ENCODE measurements at regions not wholly inside any gene's neighbourhood (a gene's known extent, or its start where the extent isn't known, plus 50 kb on each side); places are given as distances from the start of the nearest gene placed in this dataset.

- no peak for TF ChIP-seq POLR2AphosphoS5 (IDR thresholded peaks at IDR 0.05)
- TF ChIP-seq, protein P1, sequence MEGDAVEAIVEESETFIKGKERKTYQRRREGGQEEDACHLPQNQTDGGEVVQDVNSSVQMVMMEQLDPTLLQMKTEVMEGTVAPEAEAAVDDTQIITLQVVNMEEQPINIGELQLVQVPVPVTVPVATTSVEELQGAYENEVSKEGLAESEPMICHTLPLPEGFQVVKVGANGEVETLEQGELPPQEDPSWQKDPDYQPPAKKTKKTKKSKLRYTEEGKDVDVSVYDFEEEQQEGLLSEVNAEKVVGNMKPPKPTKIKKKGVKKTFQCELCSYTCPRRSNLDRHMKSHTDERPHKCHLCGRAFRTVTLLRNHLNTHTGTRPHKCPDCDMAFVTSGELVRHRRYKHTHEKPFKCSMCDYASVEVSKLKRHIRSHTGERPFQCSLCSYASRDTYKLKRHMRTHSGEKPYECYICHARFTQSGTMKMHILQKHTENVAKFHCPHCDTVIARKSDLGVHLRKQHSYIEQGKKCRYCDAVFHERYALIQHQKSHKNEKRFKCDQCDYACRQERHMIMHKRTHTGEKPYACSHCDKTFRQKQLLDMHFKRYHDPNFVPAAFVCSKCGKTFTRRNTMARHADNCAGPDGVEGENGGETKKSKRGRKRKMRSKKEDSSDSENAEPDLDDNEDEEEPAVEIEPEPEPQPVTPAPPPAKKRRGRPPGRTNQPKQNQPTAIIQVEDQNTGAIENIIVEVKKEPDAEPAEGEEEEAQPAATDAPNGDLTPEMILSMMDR (IDR thresholded peaks at IDR 0.05; ENCODE audit: poor library complexity, severe bottlenecking), result no peak
- TF ChIP-seq, protein P2, sequence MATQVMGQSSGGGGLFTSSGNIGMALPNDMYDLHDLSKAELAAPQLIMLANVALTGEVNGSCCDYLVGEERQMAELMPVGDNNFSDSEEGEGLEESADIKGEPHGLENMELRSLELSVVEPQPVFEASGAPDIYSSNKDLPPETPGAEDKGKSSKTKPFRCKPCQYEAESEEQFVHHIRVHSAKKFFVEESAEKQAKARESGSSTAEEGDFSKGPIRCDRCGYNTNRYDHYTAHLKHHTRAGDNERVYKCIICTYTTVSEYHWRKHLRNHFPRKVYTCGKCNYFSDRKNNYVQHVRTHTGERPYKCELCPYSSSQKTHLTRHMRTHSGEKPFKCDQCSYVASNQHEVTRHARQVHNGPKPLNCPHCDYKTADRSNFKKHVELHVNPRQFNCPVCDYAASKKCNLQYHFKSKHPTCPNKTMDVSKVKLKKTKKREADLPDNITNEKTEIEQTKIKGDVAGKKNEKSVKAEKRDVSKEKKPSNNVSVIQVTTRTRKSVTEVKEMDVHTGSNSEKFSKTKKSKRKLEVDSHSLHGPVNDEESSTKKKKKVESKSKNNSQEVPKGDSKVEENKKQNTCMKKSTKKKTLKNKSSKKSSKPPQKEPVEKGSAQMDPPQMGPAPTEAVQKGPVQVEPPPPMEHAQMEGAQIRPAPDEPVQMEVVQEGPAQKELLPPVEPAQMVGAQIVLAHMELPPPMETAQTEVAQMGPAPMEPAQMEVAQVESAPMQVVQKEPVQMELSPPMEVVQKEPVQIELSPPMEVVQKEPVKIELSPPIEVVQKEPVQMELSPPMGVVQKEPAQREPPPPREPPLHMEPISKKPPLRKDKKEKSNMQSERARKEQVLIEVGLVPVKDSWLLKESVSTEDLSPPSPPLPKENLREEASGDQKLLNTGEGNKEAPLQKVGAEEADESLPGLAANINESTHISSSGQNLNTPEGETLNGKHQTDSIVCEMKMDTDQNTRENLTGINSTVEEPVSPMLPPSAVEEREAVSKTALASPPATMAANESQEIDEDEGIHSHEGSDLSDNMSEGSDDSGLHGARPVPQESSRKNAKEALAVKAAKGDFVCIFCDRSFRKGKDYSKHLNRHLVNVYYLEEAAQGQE (IDR thresholded peaks at IDR 0.05; ENCODE audit: borderline replicate concordance), result no peak
- no peak for TF ChIP-seq EZH2 (IDR thresholded peaks at IDR 0.05; ENCODE audit: borderline replicate concordance, insufficient read depth, low read length, poor library complexity, severe bottlenecking)
Observed at GRCh38 chr16:85279402-85279801, 167.1 kb upstream of the CIBAR2 start.
